ENCODE measurements at regions not wholly inside any gene's neighbourhood (a gene's known extent, or its start where the extent isn't known, plus 50 kb on each side); places are given as distances from the start of the nearest gene placed in this dataset.

GRCh38 chr1:232873931-232874330 is 68.7 kb downstream of the MAP10 start:
- Histone ChIP-seq H3K27ac (no peak overlapping the region), H3K9me3 (ENCODE audit: insufficient read depth, low read depth) (no peaks in the 10 kb centered on the region), H3F3A (ENCODE audit: insufficient read depth, low read depth) (peaks cover 7% of the 10 kb centered on the region; the same call in 1 of the 2 replicates), H3K4me3 (no peak overlapping the region), H4K20me1 (ENCODE audit: insufficient read depth) (no peaks in the 10 kb centered on the region), H3K79me2 (ENCODE audit: low read depth) (no peaks in the 10 kb centered on the region), H2AFZ (no peak overlapping the region), H3K27me3 (ENCODE audit: insufficient read depth, low read depth) (no peaks in the 10 kb centered on the region), H3K4me2 (no peak overlapping the region), H3K4me1 (replicated peaks; ENCODE audit: insufficient read depth) (peaks cover 10% of the 10 kb centered on the region), H3K9me2 (ENCODE audit: insufficient read depth) (no peaks in the 10 kb centered on the region), H3K36me3 (ENCODE audit: low read depth) (no peaks in the 10 kb centered on the region)
- intact Hi-C loops (cut with micrococcal nuclease; ENCODE audit: unreplicated experiment), result no loop called here
- BruUV-seq (replicated peaks), result no TSS peak
- POLR2A ChIA-PET (ENCODE audit: unreplicated experiment), result no interaction called here
- CTCF ChIA-PET, result no interaction called here
- DNase-seq, result no peak
- no peak for TF ChIP-seq CTCF (conservative IDR thresholded peaks at IDR 0.05)
- no peak for TF ChIP-seq EZH2 (IDR thresholded peaks at IDR 0.05; ENCODE audit: low read depth)

GRCh38 chr1:232875536-232875935 is 70.3 kb downstream of the MAP10 start:
- no peak for DNase-seq
- ChIA-PET POLR2A (ENCODE audit: unreplicated experiment) (no interaction called here), CTCF (no interaction called here)
- Histone ChIP-seq H3K27ac (no peak overlapping the region), H3F3A (ENCODE audit: insufficient read depth, low read depth) (no peaks in the 10 kb centered on the region), H3K27me3 (ENCODE audit: insufficient read depth, low read depth) (no peaks in the 10 kb centered on the region), H3K4me3 (no peak overlapping the region), H4K20me1 (ENCODE audit: insufficient read depth) (no peaks in the 10 kb centered on the region), H3K79me2 (ENCODE audit: low read depth) (no peaks in the 10 kb centered on the region), H3K36me3 (ENCODE audit: low read depth) (no peaks in the 10 kb centered on the region), H3K4me2 (no peak overlapping the region), H3K9me2 (ENCODE audit: insufficient read depth) (no peaks in the 10 kb centered on the region), H2AFZ (no peak overlapping the region), H3K4me1 (replicated peaks; ENCODE audit: insufficient read depth) (no peaks in the 10 kb centered on the region), H3K9me3 (ENCODE audit: insufficient read depth, low read depth) (0 out of 2 replicates have a peak, but pooled peaks cover 3% of the 10 kb centered on the region)
- intact Hi-C loops (cut with micrococcal nuclease; ENCODE audit: unreplicated experiment), result no loop called here
- no peak for TF ChIP-seq CTCF (conservative IDR thresholded peaks at IDR 0.05)
- no peak for TF ChIP-seq EZH2 (IDR thresholded peaks at IDR 0.05; ENCODE audit: low read depth)
- no TSS peak for BruUV-seq (replicated peaks)

GRCh38 chr1:232876506-232877364 is 71.5 kb downstream of the MAP10 start:
- H3K36me3 ChIP-seq (ENCODE audit: low read depth), result no peaks in the 10 kb centered on the region
- H3K4me1 ChIP-seq (replicated peaks; ENCODE audit: insufficient read depth), result no peaks in the 10 kb centered on the region
- no peak for DNase-seq
- no peak overlapping the region for H3K4me3 ChIP-seq
- no peak overlapping the region for H3K27ac ChIP-seq
- intact Hi-C loops (cut with micrococcal nuclease; ENCODE audit: unreplicated experiment), result no loop called here
- no peaks in the 10 kb centered on the region for H3K27me3 ChIP-seq (ENCODE audit: insufficient read depth, low read depth)
- no peak overlapping the region for H3K4me2 ChIP-seq
- no peaks in the 10 kb centered on the region for H3F3A ChIP-seq (ENCODE audit: insufficient read depth, low read depth)
- no peaks in the 10 kb centered on the region for H4K20me1 ChIP-seq (ENCODE audit: insufficient read depth)
- ChIA-PET CTCF (no interaction called here), POLR2A (ENCODE audit: unreplicated experiment) (no interaction called here)
- H2AFZ ChIP-seq, result no peak overlapping the region
- no TSS peak for BruUV-seq (replicated peaks)
- no peaks in the 10 kb centered on the region for H3K79me2 ChIP-seq (ENCODE audit: low read depth)
- TF ChIP-seq EZH2 (IDR thresholded peaks at IDR 0.05; ENCODE audit: low read depth), result no peak
- TF ChIP-seq CTCF (conservative IDR thresholded peaks at IDR 0.05), result no peak
- no peaks in the 10 kb centered on the region for H3K9me2 ChIP-seq (ENCODE audit: insufficient read depth)
- 0 out of 2 replicates have a peak, but pooled peaks cover 3% of the 10 kb centered on the region for H3K9me3 ChIP-seq (ENCODE audit: insufficient read depth, low read depth)
